Pancreas (tissue), 10 donors: ENCODE measurements at regions not wholly inside any gene's neighbourhood (a gene's known extent, or its start where the extent isn't known, plus 50 kb on each side); places are given as distances from the start of the nearest gene placed in this dataset.

Experiments used
- ATAC-seq, 4 donors: fragments of 200-7000 bp; cut with Tn5 transposase; one replicate each; pipeline versions ENCODE4 v1.8.0 to v1.9.1; 2020; ENCODE audit warnings: mild to moderate bottlenecking in 4 of 4, moderate library complexity in 4 of 4
- DNase-seq, 6 donors: peaks; one replicate each; pipeline ENCODE4 v3.0.0-alpha.2; 2020
- FAIRE-seq: peaks from 2 replicates; lab custom pipeline; 2012; peaks lifted over from hg19 to GRCh38; lab: Jason Lieb, UNC
- H3K27ac ChIP-seq, 4 donors: fragments of 200-600 bp; sonication (generic); 1 replicate in 3 of 4; 2 replicates in 1 of 4; pipeline versions ENCODE4 v1.5.0 to v1.8.0; 2020
- H3K27me3 ChIP-seq, 4 donors: fragments of 200-600 bp; one replicate each; pipeline ENCODE4 v1.8.0; 2021
- H3K36me3 ChIP-seq, 3 donors: fragments of 200-600 bp; sonication (generic) in 1 of 3; one replicate each; pipeline versions ENCODE4 v1.5.0 to v1.8.0; 2020 to 2021
- H3K4me1 ChIP-seq, 3 donors: fragments of 200-600 bp; one replicate each; pipeline ENCODE4 v1.8.0; 2021
- H3K4me3 ChIP-seq, 4 donors: fragments of 200-600 bp; sonication (generic) in 2 of 4; one replicate each; pipeline versions ENCODE4 v1.5.0 to v1.8.0; 2020 to 2021
- H3K9me3 ChIP-seq, 4 donors: fragments of 200-600 bp; one replicate each; pipeline ENCODE4 v1.8.0; 2021
- WGBS, 2 donors: extraction: QIAGEN DNeasy Blood & Tissue Kit; methylation state at CpG; one replicate each; pipeline ENCODE4 v1.1.7; 2013; 5-methylcytosine and 5-hydroxymethylcytosine counted together
- intact Hi-C, 3 donors: fragments of 100-400 bp; cut with DNase I; formaldehyde crosslinking; loops; one replicate each; pipeline versions ENCODE4 v1.11.1 to v1.14.2; 2022
- TF ChIP-seq, protein P1 (sequence below), 4 donors: fragments of 200-600 bp; sonication (generic) in 3 of 4; IDR thresholded peaks; one replicate each; pipeline versions ENCODE4 v1.5.0 to v1.8.0; 2021; ENCODE audit warnings: antibody characterized with exemption in 4 of 4
- donor health status: healthy with polysubstance abuse.
- donor health status: DM: no; HTN: no; CAD: no; lungs with moderate emphysema.
- donor health status: DM: no; HTN: no; CAD: no.
- donor health status: control.
- donor health status: control.
- donor health status: Bipolar disorder and iron deficiency.
- donor health status: DM: yes; HTN: yes; CAD: no.
- donor health status: DM: no; HTN: no; CAD: no.
- donor health status: DM: no; HTN: no; CAD: no.
- donor health status: DM: yes; HTN: yes; CAD: no.

DNA sequence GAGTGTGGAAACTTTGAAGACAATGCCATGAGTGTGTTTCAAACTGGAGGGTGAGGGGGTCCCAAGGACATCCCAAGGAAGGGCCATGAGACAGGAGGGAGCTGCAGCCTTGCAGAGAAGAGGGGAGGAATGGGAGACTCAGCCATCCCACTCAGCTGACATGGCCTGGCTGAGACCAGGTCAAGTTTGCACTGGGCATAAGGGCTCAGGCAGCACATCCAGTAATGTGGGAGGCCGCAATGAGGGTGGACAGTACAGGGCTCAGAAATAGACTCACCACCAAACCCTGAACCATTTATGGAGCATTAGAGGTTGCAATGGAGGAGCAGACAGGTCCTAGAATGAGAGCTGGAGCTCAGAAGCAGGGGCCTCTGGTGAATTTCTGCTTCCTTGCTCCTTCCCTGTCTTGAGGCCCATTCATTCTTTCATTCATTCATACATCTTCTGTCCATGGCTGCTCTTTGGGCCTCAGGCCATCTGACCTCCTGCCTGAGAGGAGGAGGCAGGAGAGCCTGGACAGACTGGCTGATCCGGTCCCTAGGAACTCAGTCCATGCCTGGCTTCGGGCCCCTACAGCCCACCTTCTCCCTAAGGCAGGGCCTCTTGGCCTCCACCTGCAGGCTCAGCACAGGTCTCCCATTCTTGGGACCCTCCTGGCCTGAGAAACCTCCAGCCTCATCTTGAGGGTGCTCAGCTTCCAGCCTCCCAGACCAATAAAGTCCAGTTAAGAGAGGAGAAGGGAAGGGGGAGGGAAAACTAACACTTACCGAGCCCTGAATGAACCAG is 70.5 kb upstream of the CDH5 start:
- FAIRE-seq, result no peak
- DNase-seq, result peak in 1 of 6 donors; percentile 15
- Histone ChIP-seq H3K9me3 (no peaks in the 10 kb centered on the region), H3K4me3 (no peak overlapping the region), H3K4me1 (no peaks in the 10 kb centered on the region), H3K27me3 (no peaks in the 10 kb centered on the region), H3K27ac (no peak overlapping the region), H3K36me3 (no peaks in the 10 kb centered on the region)
- intact Hi-C loops, result no loop called here
- TF ChIP-seq, protein P1, sequence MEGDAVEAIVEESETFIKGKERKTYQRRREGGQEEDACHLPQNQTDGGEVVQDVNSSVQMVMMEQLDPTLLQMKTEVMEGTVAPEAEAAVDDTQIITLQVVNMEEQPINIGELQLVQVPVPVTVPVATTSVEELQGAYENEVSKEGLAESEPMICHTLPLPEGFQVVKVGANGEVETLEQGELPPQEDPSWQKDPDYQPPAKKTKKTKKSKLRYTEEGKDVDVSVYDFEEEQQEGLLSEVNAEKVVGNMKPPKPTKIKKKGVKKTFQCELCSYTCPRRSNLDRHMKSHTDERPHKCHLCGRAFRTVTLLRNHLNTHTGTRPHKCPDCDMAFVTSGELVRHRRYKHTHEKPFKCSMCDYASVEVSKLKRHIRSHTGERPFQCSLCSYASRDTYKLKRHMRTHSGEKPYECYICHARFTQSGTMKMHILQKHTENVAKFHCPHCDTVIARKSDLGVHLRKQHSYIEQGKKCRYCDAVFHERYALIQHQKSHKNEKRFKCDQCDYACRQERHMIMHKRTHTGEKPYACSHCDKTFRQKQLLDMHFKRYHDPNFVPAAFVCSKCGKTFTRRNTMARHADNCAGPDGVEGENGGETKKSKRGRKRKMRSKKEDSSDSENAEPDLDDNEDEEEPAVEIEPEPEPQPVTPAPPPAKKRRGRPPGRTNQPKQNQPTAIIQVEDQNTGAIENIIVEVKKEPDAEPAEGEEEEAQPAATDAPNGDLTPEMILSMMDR (IDR thresholded peaks at IDR 0.05), result no peak
- ATAC-seq, result no peak
- 72 to 80% methylated on average over 4 of the region's 4 CpGs for WGBS, 2 donors

DNA sequence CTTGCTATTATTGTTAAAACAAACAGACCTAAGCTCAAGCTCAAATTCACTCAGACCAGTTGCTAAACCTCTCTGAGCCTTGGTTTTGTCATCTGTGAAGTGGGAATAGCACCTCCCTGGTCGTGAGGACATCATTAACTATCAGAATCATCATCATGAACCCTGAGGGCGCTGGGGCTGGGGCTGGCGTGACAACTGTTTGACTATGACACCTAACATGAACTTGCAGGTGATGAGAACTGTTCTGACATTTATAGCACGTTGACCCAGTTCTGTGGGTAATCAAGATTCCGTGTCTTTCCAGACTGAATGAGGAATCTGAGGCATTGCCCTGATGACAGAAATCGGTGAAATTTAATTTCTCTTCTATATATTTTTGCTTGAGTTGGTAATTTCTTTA is 71.3 kb upstream of the CDH5 start:
- Histone ChIP-seq H3K4me1 (no peaks in the 10 kb centered on the region), H3K4me3 (no peak overlapping the region), H3K36me3 (no peaks in the 10 kb centered on the region), H3K9me3 (no peaks in the 10 kb centered on the region), H3K27ac (no peak overlapping the region), H3K27me3 (no peaks in the 10 kb centered on the region)
- ATAC-seq (no peak), DNase-seq (no peak), FAIRE-seq (no peak)
- TF ChIP-seq, protein P1 (IDR thresholded peaks at IDR 0.05), result no peak
- WGBS, 2 donors, result 57 to 66% methylated on average over 6 of the region's 6 CpGs
- intact Hi-C loops, result no loop called here

DNA sequence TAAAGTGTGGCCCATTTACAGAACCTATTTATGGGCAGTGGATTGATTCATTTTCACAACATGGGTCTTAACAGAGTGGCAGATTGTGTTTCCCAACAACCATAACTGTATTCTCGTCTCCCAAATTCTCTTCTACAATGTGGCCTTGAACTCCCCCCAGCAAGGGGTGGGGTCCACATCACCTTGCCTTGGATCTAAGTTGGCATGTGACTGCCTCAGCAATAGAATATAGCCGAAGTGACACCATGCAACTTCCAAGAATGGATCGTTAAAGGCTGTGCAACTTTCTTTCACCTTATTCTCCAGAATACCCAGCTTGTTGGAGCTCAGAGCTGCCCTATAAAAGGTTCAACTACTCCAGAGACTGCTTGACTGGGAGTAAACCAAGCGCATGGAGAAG is 72.0 kb upstream of the CDH5 start:
- FAIRE-seq, result no peak
- WGBS, 2 donors, result 68 to 72% methylated on average over 4 of the region's 4 CpGs
- Histone ChIP-seq H3K36me3 (no peaks in the 10 kb centered on the region), H3K4me1 (no peaks in the 10 kb centered on the region), H3K9me3 (no peaks in the 10 kb centered on the region), H3K4me3 (no peak overlapping the region), H3K27me3 (no peaks in the 10 kb centered on the region), H3K27ac (no peak overlapping the region)
- no peak for ATAC-seq
- no peak for DNase-seq
- TF ChIP-seq, protein P1 (IDR thresholded peaks at IDR 0.05), result no peak
- intact Hi-C loops, result no loop called here

DNA sequence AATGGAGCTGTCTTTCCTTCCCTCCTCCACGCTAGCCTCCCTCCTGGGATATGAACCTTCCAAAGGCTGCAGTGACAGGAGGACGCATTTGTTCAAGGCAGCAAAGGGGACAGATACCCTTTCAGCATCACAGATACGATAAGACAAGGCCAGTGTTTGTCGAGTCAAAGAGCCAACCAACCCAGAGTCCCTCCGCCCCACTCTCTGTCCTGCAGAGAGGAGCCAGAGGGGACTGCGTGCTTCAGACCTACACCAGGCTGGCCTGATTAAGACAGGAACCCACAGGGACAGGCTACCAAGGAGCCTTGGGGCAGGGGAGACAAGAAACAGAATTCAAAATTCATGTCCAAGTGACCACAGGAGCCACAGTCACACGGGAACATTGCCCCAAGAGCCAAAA is 72.6 kb upstream of the CDH5 start:
- Histone ChIP-seq H3K27ac (no peak overlapping the region), H3K9me3 (no peaks in the 10 kb centered on the region), H3K36me3 (no peaks in the 10 kb centered on the region), H3K4me1 (no peaks in the 10 kb centered on the region), H3K4me3 (no peak overlapping the region), H3K27me3 (no peaks in the 10 kb centered on the region)
- WGBS, 2 donors, result 50 to 67% methylated on average over 7 of the region's 7 CpGs
- TF ChIP-seq, protein P1 (IDR thresholded peaks at IDR 0.05), result no peak
- DNase-seq (peak in 1 of 6 donors; percentile 26), FAIRE-seq (no peak), ATAC-seq (no peak)
- intact Hi-C loops, result no loop called here

- no peaks in the 10 kb centered on the region for H3K9me3 ChIP-seq
- TF ChIP-seq, protein P1 (IDR thresholded peaks at IDR 0.05), result no peak
- H3K4me1 ChIP-seq, result no peaks in the 10 kb centered on the region
- no peaks in the 10 kb centered on the region for H3K27me3 ChIP-seq
- DNase-seq (peak in 1 of 6 donors; percentile 19), ATAC-seq (no peak), FAIRE-seq (no peak)
- WGBS, 2 donors, result 51 to 60% methylated on average over 5 of the region's 5 CpGs
- intact Hi-C loops, result no loop called here
- no peaks in the 10 kb centered on the region for H3K36me3 ChIP-seq
- H3K27ac ChIP-seq, result no peak overlapping the region
- no peak overlapping the region for H3K4me3 ChIP-seq
Observed at GRCh38 chr16:66293207-66293735, 73.2 kb upstream of the CDH5 start.
